ENCODE measurements at regions not wholly inside any gene's neighbourhood (a gene's known extent, or its start where the extent isn't known, plus 50 kb on each side); places are given as distances from the start of the nearest gene placed in this dataset.
"Not testable (repeated sequence)": the region's sequence is repeated elsewhere in the genome, so short reads cannot be mapped to it uniquely, and the experiment has no call there.

- in situ Hi-C loops (cut with HindIII; ENCODE audit: low pct_unique_long_range_greater_than_20kb, low sequenced_read_pairs): no loop called here
- DNase-seq (ENCODE audit: low read depth): no peak
Observed at GRCh38 chr11:91047882-91048281, 825.0 kb upstream of the CHORDC1 start.

DNA sequence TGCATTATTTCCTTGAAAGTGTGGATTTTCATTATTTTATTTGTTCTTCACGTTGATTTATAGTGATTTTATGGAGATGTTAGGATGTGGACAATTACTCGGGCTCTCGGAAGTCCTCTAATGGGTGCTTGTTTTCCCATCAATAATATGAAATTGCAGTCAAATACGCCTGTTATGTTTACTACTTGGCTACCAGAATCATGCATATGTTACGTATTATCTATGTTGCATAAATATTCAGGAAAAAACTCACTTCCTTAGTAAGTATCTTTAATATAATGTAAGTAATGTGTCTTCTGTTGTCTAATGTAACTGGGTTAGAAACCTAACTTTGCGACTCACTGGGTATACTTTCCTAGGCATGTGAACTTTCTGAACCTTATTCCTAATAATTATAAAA is 823.4 kb upstream of the CHORDC1 start:
- in situ Hi-C loops (cut with HindIII; ENCODE audit: low pct_unique_long_range_greater_than_20kb, low sequenced_read_pairs): no loop called here
- no peak for DNase-seq (ENCODE audit: low read depth)

GRCh38 chr11:91041626-91042025 is 818.8 kb upstream of the CHORDC1 start:
- DNase-seq (ENCODE audit: low read depth): no peak
- in situ Hi-C loops (cut with HindIII; ENCODE audit: low pct_unique_long_range_greater_than_20kb, low sequenced_read_pairs): no loop called here

DNA sequence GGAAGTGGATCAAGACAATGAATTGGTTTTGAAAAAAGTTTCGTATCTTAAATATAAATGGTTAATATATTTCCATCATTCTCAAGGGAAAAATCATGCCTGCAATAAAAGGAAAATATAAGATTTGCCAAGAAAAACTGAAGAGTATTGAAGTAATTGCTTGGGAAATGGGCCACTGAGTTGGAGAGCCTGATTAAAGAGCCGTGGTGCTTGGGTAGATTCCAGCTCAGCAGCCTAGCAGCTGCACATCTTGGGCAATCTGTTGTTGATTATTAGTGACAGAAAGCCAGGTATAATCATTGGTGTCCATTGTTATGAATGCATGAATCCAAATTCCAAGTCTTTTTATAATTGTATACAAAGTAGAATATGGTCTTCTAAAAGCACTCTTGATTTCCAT is 800.9 kb upstream of the CHORDC1 start:
- in situ Hi-C loops (cut with HindIII; ENCODE audit: low pct_unique_long_range_greater_than_20kb, low sequenced_read_pairs): no loop called here
- DNase-seq (ENCODE audit: low read depth): no peak

DNA sequence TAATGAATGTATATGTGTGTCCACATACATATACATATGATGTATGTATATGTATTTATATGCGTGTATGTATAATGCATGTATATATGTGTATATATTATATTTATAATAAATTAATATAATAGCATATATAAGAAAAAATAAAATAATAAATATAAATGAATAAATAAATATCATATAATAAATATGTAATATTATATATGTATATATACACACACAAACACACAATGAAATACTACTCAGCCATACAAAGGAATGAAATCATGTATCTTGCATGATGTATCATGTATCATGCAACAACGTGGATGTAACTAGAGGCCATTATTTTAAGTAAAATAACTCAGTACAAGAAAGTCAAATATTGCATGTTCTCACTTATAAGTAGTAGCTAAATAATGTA is 788.7 kb upstream of the CHORDC1 start:
- no peak for DNase-seq (ENCODE audit: low read depth)
- in situ Hi-C loops (cut with HindIII; ENCODE audit: low pct_unique_long_range_greater_than_20kb, low sequenced_read_pairs): no loop called here

DNA sequence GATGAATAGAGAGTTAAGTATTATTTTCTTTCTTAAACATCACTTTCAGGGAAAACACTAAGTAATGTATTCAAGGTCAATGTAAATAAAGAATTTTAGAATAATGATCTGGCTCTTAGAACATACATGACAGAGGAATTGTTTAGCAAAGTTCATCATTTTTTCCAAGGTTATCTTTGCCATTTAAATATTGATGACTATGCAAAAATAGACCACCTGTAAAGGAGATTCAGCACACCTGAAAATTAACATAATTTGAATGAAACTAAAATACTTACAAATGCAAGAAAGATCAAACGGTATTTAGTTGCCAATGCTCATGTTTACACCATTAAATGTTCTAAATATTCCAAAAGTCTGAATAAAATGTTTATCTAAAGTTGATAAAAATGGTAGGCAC is 782.6 kb upstream of the CHORDC1 start:
- DNase-seq (ENCODE audit: low read depth): no peak
- in situ Hi-C loops (cut with HindIII; ENCODE audit: low pct_unique_long_range_greater_than_20kb, low sequenced_read_pairs): no loop called here

DNA sequence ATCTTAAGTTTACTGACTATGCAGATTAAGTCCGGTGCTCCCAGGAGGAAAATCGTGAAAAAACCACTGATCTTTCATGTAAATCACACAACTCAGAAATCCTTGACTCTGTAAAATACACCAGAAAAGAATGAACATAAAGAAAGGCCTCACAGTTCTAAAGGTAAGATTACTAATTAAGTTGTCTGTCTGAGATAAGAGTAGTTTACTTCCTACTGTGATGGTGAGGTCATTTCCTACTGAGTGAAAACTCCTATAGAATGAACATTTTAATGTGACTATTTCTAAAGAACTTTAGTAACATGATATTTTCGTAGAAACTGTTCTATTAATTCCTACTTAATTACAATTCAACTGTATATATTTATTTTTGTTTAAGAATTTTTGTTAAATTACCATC is 774.4 kb upstream of the CHORDC1 start:
- in situ Hi-C loops (cut with HindIII; ENCODE audit: low pct_unique_long_range_greater_than_20kb, low sequenced_read_pairs): no loop called here
- DNase-seq (ENCODE audit: low read depth): no peak

DNA sequence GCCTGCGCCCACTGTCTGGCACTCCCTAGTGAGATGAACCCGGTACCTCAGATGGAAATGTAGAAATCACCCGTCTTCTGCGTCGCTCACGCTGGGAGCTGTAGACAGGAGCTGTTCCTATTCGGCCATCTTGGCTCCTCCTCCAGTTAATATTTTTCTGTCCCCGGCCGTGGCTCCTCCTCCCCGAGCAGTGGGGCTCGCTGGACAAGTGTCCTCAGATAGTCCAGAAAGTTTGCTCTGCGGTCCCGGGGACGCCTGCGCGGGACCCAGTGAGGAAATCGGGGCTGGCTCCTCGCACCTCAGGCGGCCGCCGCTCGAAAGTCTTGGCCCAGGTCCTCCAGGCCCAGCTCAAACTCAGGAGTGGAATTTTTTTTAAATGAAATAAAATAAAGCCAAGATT is 749.3 kb upstream of the CHORDC1 start:
- DNase-seq (ENCODE audit: low read depth); in situ Hi-C loops (cut with HindIII; ENCODE audit: low pct_unique_long_range_greater_than_20kb, low sequenced_read_pairs): not testable (repeated sequence)

DNA sequence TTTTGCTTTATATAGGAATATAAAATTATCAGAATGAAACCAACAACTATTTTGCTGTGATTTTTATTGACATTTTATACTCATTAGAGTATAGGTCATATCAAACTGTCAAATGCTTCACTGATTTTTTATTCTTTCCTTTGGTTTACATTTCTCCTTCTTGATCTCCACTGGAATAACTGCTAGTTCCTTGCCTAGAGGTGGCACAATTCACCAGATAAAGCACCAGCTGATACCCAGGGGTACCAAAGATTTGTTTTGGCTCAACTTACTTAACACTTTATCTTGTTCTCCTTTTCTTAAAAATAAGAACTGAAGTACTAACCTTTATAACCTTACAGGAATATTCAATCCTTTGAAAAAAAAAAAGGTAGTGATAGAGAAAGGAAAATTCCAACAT is 725.1 kb upstream of the CHORDC1 start:
- DNase-seq (ENCODE audit: low read depth): no peak
- in situ Hi-C loops (cut with HindIII; ENCODE audit: low pct_unique_long_range_greater_than_20kb, low sequenced_read_pairs): no loop called here

DNA sequence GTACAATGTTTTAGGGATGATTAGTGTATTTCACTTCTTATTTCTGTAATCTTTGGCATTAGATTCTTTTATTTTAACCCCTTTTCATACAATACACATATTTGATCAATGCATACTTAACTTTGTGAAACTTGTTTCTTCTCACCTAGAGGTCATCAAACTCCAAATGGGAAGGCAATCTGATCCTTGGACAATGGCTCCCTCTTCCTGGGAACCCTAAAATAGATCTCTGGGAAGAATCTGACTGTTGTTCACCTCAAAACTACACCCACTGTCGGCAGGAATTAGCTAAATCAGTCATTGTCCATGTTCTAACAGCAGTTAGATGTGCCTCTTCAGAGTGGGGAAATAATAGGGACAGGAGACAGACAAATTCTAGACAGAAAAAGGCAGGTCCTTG is 707.4 kb upstream of the CHORDC1 start:
- in situ Hi-C loops (cut with HindIII; ENCODE audit: low pct_unique_long_range_greater_than_20kb, low sequenced_read_pairs): no loop called here
- no peak for DNase-seq (ENCODE audit: low read depth)

- in situ Hi-C loops (cut with HindIII; ENCODE audit: low pct_unique_long_range_greater_than_20kb, low sequenced_read_pairs): no loop called here
- no peak for DNase-seq (ENCODE audit: low read depth)
Observed at GRCh38 chr11:90919332-90919731, 696.5 kb upstream of the CHORDC1 start.

- in situ Hi-C loops (cut with HindIII; ENCODE audit: low pct_unique_long_range_greater_than_20kb, low sequenced_read_pairs): no loop called here
- DNase-seq (ENCODE audit: low read depth): no peak
Observed at GRCh38 chr11:90916706-90917105, 693.9 kb upstream of the CHORDC1 start.

DNA sequence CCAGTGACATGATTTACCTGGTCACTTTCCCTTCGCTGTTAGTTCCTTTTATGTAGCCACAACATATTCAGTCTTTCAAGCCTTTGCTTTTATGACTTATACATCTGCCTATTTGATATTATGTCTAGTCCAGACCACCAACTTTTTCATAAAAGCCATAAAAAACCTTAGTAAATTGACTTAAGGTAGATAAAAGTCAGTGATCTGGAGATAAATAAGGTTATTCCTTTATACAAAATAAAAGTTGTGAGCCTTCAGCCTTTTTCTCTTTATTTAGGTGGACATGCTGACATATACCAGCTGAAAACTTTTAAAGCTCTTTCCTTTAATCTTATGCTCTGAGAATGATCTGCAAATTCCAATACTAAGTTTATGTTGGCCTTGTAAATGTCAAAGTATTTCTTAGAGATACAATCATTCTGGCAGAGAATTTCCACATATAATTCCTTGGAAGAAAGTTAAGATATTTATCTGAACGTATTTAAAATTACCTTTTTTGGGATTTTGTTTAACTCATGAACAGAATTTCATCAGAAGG is 690.4 kb upstream of the CHORDC1 start:
- in situ Hi-C loops (cut with HindIII; ENCODE audit: low pct_unique_long_range_greater_than_20kb, low sequenced_read_pairs): no loop called here
- no peak for DNase-seq (ENCODE audit: low read depth)

GRCh38 chr11:90912631-90913030 is 689.8 kb upstream of the CHORDC1 start:
- DNase-seq (ENCODE audit: low read depth): no peak
- in situ Hi-C loops (cut with HindIII; ENCODE audit: low pct_unique_long_range_greater_than_20kb, low sequenced_read_pairs): no loop called here

GRCh38 chr11:90911192-90911591 is 688.3 kb upstream of the CHORDC1 start:
- no peak for DNase-seq (ENCODE audit: low read depth)
- in situ Hi-C loops (cut with HindIII; ENCODE audit: low pct_unique_long_range_greater_than_20kb, low sequenced_read_pairs): no loop called here

DNA sequence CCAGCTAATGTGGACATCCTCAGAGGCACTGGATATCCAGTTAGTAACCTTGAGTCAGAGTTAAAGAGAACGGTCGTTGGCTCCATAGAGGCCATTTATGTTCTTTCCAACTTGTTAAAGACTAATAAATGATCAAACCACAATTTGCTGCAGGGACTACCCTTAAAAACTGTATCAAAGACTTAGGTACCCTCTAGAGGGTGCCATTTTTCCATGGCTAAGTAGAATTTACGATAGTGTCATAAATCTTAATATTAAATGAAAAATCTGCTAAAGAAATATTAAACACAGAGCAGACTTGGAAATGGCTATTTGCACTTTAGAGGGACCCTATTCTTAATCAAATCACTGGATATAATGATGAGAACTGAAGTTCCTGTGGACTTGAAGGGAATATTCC is 685.2 kb upstream of the CHORDC1 start:
- no peak for DNase-seq (ENCODE audit: low read depth)
- in situ Hi-C loops (cut with HindIII; ENCODE audit: low pct_unique_long_range_greater_than_20kb, low sequenced_read_pairs): no loop called here

- DNase-seq (ENCODE audit: low read depth): no peak
- in situ Hi-C loops (cut with HindIII; ENCODE audit: low pct_unique_long_range_greater_than_20kb, low sequenced_read_pairs): no loop called here
Observed at GRCh38 chr11:90895850-90896249, 673.0 kb upstream of the CHORDC1 start.

DNA sequence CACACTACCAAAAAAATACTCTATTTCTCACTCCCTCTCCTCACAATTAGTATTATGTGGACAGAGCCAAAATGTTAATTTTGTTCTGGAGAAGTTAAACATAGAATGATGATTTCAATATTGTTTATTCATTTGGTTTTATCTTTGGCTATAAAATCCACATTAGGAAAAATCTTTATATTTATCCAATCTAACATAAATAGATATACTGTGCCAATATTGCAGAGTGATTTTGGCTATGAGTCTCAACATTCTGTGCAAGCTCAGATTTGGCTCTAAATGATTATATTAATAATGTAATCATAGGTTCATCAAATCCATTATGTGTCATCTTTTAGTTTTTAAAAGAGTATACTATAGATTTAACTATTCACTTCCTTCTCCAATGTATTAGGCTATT is 667.5 kb upstream of the CHORDC1 start:
- DNase-seq (ENCODE audit: low read depth): no peak
- in situ Hi-C loops (cut with HindIII; ENCODE audit: low pct_unique_long_range_greater_than_20kb, low sequenced_read_pairs): no loop called here

DNA sequence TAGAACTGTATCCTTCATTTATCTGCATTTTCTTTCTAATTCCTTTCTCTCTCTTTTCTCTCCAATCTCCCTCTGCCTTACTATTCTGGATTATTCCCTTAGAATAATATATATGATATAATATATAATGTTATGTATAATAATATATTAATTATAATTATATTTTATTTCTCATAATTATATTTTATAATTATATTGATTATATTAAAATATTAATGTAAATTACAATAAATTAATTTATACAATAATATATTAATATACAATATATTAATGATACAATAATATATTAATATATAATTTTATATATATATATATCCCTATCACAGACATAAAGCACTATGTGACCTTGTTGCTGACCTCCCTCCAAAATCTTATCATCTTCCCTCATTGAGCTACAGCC is 661.3 kb upstream of the CHORDC1 start:
- in situ Hi-C loops (cut with HindIII; ENCODE audit: low pct_unique_long_range_greater_than_20kb, low sequenced_read_pairs): no loop called here
- no peak for DNase-seq (ENCODE audit: low read depth)

GRCh38 chr11:90874986-90875385 is 652.1 kb upstream of the CHORDC1 start:
- DNase-seq (ENCODE audit: low read depth): no peak
- in situ Hi-C loops (cut with HindIII; ENCODE audit: low pct_unique_long_range_greater_than_20kb, low sequenced_read_pairs): no loop called here

GRCh38 chr11:90874281-90874680 is 651.4 kb upstream of the CHORDC1 start:
- in situ Hi-C loops (cut with HindIII; ENCODE audit: low pct_unique_long_range_greater_than_20kb, low sequenced_read_pairs): no loop called here
- no peak for DNase-seq (ENCODE audit: low read depth)

Data from Caki2 (cell line).